HG02763 (cell line): ENCODE measurements at regions not wholly inside any gene's neighbourhood (a gene's known extent, or its start where the extent isn't known, plus 50 kb on each side); places are given as distances from the start of the nearest gene placed in this dataset.

ENCODE experiments used
- ATAC-seq: cut with Tn5 transposase; IDR thresholded peaks from one replicate; pipeline ENCODE4 v1.9.1; 2021; ENCODE audit warnings: mild to moderate bottlenecking, moderate library complexity; ENCODE audit not compliant: unreplicated experiment

- ATAC-seq: no peak
Measured at GRCh38 chr9:90948156-90948555, 146.5 kb downstream of the SYK start.

- ATAC-seq: no peak
Measured at GRCh38 chr9:90950600-90950999, 149.0 kb downstream of the SYK start.

- ATAC-seq: no peak
Measured at GRCh38 chr9:90953200-90953599, 151.6 kb downstream of the SYK start.

GRCh38 chr9:90953805-90954204 is 152.2 kb downstream of the SYK start:
- ATAC-seq: no peak

- no peak for ATAC-seq
Measured at GRCh38 chr9:90956026-90956810, 154.6 kb downstream of the SYK start.

GRCh38 chr9:90958328-90958727 is 156.7 kb downstream of the SYK start:
- no peak for ATAC-seq

GRCh38 chr9:90960941-90961340 is 159.3 kb downstream of the SYK start:
- no peak for ATAC-seq

GRCh38 chr9:90961375-90961774 is 159.8 kb downstream of the SYK start:
- no peak for ATAC-seq

GRCh38 chr9:90964101-90965020 is 162.7 kb downstream of the SYK start:
- no peak for ATAC-seq

GRCh38 chr9:90965226-90966030 is 163.8 kb downstream of the SYK start:
- ATAC-seq: no peak

GRCh38 chr9:90966031-90966290 is 164.3 kb downstream of the SYK start:
- ATAC-seq: no peak

- no peak for ATAC-seq
Measured at GRCh38 chr9:90966480-90967144, 165.0 kb downstream of the SYK start.

- no peak for ATAC-seq
Measured at GRCh38 chr9:90967145-90967538, 165.5 kb downstream of the SYK start.

- no peak for ATAC-seq
Measured at GRCh38 chr9:90969021-90969675, 167.5 kb downstream of the SYK start.

GRCh38 chr9:90970608-90971007 is 169.0 kb downstream of the SYK start:
- ATAC-seq: no peak

GRCh38 chr9:90972057-90972456 is 170.4 kb downstream of the SYK start:
- no peak for ATAC-seq

- ATAC-seq: no peak
Measured at GRCh38 chr9:90974016-90974415, 172.4 kb downstream of the SYK start.

GRCh38 chr9:90974643-90975245 is 173.1 kb downstream of the SYK start:
- ATAC-seq: no peak

- no peak for ATAC-seq
Measured at GRCh38 chr9:90975781-90976538, 174.3 kb downstream of the SYK start.
